ENCODE measurements at regions not wholly inside any gene's neighbourhood (a gene's known extent, or its start where the extent isn't known, plus 50 kb on each side); places are given as distances from the start of the nearest gene placed in this dataset.

DNA sequence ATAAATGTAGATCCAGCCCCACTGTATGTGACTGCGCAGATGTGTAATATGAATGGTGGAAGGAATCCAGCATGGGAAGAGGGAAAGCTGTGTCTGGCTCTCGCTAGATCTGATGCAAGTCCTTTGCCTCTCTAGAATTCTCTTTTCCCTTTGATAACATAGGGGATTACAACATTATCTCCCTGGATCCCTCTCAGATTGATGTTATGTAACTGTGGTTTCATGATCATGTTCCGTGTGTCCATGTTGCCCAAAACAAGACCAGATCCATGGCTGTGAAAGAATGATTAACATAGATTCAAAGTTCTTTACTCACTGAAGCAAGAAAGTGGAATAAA lies 184.0 kb upstream of the UBL3 start:
- no peak for TF ChIP-seq NFIC (IDR thresholded peaks at IDR 0.05; ENCODE audit: borderline replicate concordance)
- TF ChIP-seq, protein P1, sequence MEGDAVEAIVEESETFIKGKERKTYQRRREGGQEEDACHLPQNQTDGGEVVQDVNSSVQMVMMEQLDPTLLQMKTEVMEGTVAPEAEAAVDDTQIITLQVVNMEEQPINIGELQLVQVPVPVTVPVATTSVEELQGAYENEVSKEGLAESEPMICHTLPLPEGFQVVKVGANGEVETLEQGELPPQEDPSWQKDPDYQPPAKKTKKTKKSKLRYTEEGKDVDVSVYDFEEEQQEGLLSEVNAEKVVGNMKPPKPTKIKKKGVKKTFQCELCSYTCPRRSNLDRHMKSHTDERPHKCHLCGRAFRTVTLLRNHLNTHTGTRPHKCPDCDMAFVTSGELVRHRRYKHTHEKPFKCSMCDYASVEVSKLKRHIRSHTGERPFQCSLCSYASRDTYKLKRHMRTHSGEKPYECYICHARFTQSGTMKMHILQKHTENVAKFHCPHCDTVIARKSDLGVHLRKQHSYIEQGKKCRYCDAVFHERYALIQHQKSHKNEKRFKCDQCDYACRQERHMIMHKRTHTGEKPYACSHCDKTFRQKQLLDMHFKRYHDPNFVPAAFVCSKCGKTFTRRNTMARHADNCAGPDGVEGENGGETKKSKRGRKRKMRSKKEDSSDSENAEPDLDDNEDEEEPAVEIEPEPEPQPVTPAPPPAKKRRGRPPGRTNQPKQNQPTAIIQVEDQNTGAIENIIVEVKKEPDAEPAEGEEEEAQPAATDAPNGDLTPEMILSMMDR (IDR thresholded peaks at IDR 0.05) = no peak
- TF ChIP-seq, protein P2, sequence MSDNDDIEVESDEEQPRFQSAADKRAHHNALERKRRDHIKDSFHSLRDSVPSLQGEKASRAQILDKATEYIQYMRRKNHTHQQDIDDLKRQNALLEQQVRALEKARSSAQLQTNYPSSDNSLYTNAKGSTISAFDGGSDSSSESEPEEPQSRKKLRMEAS (IDR thresholded peaks at IDR 0.05; ENCODE audit: low read depth) = no peak
- TF ChIP-seq USF2 (IDR thresholded peaks at IDR 0.05; ENCODE audit: borderline replicate concordance, low read depth, low read length) = no peak
- no peak for TF ChIP-seq SIN3A (IDR thresholded peaks at IDR 0.05; ENCODE audit: borderline replicate concordance, low read depth, low read length)
- TF ChIP-seq USF1 (IDR thresholded peaks at IDR 0.05; ENCODE audit: borderline replicate concordance, low read depth) = no peak
- TF ChIP-seq RAD21 (IDR thresholded peaks at IDR 0.05; ENCODE audit: low read length) = no peak
- TF ChIP-seq FOXM1 (IDR thresholded peaks at IDR 0.05; ENCODE audit: low read depth) = no peak
- no peak for TF ChIP-seq MEF2A (IDR thresholded peaks at IDR 0.05; ENCODE audit: borderline replicate concordance, low read depth)
- no peak for TF ChIP-seq EP300 (IDR thresholded peaks at IDR 0.05; ENCODE audit: borderline replicate concordance in 1 of 2, low read depth in 1 of 2, low read length in 1 of 2)
- TF ChIP-seq RXRA (IDR thresholded peaks at IDR 0.05; ENCODE audit: borderline replicate concordance, low read depth) = no peak
- TF ChIP-seq REST (IDR thresholded peaks at IDR 0.05; ENCODE audit: low read depth, low read length) = no peak

Data from SK-N-SH (cell line).